Eye (tissue), 1 donor: ENCODE measurements at regions not wholly inside any gene's neighbourhood (a gene's known extent, or its start where the extent isn't known, plus 50 kb on each side); places are given as distances from the start of the nearest gene placed in this dataset.
A peak's percentile ranks its signal among the peaks of the same experiment; 100 is the strongest.
"Not testable (repeated sequence)": the region's sequence is repeated elsewhere in the genome, so short reads cannot be mapped to it uniquely, and the experiment has no call there.

Experiments
- DNase-seq: peaks from one replicate; pipeline ENCODE4 v3.0.0-alpha.2; 2015

- no peak for DNase-seq
Observed at GRCh38 chr12:125836647-125837046, 771.4 kb downstream of the AACS start.

- DNase-seq, result no peak
Observed at GRCh38 chr12:125841332-125841731, 776.1 kb downstream of the AACS start.

DNA sequence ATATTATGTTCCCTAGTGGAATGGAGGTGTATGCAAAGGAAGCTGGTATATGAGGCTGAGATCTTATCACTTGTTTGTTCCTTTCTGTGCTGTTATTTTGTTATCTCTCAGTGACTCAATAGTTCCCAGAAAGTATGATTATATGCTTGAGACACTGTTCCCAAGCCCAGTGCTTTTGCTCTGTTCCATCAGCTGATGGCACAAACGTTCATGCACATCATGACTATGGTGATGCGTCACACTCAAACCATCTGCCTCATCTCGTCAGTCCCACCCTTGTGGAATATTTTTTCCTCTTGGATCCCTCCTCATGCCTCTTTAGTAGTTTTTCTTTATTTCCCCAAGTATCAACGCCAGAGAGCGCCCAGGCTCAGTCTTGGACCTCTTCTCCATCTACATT lies 786.9 kb downstream of the AACS start:
- no peak for DNase-seq

DNA sequence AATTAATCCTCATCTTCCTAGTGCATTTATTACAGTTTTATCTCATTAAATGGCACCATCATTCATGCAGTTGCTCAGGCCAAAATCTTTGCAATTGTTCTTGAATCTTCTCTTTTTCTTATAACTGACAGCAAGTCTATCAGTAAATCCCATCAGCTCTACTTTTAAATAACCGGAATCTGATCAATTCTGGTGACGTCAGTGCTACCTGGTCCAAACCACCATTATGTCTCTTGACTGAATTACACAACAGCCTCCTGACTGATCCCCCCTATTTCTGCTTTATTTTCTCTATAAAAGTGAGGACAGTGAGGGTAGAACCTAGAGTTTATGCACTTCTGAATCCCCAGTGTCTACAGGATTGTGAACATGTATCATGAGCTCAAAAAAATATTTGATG lies 787.4 kb downstream of the AACS start:
- DNase-seq, result no peak

DNA sequence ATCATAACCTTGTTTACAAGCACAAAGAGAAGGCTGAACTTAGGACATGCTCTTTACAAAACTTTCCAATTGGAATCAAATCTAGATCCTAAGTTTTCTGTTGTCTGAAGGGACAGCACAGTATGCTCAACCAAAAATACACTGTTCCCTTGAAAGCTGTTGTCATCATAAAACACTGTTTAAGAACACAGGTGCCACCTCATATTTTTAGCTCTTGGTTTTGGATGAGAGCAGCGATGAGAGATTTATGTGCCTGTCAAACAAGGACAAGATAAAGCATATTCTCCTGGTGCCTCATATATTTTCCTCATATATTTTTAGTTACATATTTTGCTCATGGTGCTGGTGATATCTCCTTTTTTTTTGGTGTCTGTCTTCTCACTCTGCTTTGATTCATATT lies 788.4 kb downstream of the AACS start:
- no peak for DNase-seq

- peak; percentile 30 for DNase-seq
Observed at GRCh38 chr12:125856366-125856765, 791.1 kb downstream of the AACS start.

DNA sequence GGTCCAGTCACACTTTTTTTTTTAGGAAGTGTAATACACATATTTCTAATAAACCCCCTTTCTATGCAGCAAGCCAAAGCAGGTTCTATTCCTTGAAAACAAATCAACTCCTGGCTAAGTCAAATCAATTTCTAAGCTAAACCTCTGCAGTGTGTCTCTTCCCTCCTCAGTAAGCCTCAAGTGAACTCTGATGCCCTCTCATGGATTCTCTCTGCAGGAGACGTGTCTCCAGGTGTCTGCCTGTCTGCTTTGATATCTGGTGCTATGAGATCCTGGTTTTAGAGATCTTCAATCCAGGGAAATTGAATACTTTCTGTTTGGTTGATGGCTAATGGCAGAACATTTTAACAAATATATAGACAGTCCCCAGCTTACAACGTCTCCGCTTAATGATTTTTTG lies 791.7 kb downstream of the AACS start:
- peak; percentile 22 for DNase-seq

- no peak for DNase-seq
Observed at GRCh38 chr12:125860672-125861288, 795.5 kb downstream of the AACS start.

DNA sequence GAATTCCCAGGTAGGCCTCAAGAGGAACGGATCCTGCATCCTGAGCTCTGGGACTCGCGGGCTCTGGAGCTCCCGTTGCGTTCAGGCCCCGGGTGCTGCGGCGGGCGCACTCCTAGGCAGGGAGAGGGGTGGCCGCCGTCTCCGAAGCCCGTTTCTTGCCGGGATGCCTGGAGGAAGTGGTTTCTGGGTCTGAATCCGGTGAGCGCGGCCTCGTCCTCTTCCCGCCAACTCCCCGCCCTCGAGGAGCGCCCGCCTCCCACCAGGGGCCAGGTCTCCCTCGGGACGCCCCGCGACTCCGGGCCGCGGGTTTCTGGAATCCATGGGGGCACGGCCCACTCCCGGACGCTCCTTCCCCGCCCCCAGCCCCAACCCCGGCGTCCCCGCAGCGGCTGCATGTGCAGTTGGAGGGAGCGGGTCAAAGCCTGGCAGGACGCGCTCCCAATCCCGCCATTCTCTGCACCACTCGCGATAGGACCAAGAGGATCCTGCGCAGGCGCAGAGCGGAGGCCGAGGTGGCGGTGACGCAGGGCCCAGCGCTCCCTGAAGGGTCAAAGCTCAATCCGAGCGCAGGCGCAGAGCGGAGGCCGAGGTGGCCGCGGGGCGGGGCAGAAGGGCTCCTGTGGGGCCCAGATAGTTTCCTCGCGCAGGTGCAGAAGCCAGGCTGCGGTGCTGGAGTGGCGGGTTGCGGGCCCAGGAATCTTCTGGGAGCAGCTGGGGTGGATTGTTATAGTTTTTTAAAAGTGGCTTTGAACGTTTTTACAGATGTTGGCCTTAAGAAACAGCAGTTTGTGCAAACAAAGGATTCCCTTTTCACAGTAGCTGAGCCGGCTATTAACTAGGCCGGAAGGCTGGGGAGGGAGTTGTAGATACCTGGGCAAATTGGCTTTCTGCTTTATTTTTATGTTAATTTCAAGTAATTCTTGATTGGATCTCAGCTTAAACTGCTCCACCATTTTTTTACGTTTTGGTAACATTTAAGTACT lies 796.4 kb downstream of the AACS start:
- DNase-seq, result peak; percentile 67

GRCh38 chr12:125865236-125865635 lies 800.0 kb downstream of the AACS start:
- not testable (repeated sequence) for DNase-seq

DNA sequence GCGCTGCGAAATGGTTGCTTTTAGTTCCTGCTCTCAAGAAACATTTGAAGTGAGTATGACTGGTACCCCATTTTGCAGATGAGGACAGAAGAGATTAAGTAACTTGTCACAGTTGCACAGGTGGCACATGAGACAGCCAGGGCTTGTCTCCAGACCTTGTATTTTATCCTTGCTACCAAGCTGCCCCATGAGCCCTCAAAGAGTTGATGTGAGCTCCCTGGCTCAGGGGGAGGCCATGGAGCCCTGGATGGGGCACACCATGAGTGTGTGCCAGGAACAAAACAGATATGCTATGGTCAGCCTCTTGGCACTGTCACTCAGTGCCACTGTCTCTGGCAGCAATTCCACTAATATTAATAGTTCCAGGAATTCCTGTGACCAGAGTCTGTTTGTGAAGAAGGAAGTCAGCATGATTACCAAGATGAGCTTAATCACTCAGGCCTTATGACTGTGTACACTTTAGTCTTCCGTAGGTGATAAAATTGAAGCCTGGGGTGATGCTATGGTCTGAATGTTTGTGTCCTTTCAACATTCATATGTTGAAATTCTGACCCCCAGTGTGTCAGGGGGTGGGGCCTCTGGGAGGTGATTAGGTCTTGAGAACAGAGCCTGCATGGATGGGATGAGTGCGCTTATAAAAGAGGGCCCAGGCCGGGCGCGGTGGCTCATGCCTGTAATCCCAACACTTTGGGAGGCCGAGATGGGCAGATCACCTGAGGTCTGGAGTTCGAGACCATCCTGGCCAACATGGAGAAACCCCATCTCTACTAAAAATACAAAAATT lies 806.8 kb downstream of the AACS start:
- no peak for DNase-seq

DNA sequence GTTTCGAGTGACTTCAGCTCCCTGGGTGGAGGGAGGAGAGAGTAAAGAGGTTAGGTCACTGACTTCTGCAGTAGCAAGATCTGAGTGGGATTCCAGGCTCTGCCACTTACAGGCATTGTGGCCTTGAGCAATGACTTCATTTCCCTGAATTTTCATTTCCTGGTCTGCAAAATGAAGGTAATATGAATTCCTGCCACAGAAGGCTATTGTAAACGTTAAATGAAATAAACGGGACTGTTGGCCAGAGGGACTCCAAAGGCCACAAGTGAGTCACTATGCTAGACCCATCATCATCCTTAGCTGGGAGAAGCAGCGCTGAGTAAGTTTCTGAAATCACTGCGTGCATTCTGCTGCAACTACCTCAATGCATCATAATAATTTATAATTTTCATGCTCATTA lies 807.8 kb downstream of the AACS start:
- DNase-seq, result no peak

GRCh38 chr12:125878483-125878882 lies 813.2 kb downstream of the AACS start:
- no peak for DNase-seq

DNA sequence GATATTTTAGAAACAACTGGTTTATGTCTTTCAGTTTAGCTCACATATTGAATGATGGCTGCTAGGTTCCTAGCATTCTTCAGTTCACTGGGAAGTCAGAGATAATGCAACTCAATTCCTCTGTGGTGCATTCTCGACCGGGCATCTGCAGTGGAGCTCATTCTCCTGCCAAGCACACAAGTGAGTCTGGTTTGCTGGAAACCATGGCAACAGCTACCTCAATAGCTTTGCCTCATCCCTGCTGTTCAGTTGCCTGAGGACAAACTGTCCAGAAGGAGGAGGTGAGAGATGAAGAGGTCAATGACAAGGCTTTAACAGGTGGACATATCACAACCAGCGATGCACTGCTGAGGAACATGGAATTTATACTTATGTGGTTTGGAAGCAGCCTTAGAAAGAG lies 816.9 kb downstream of the AACS start:
- peak; percentile 65 for DNase-seq

DNA sequence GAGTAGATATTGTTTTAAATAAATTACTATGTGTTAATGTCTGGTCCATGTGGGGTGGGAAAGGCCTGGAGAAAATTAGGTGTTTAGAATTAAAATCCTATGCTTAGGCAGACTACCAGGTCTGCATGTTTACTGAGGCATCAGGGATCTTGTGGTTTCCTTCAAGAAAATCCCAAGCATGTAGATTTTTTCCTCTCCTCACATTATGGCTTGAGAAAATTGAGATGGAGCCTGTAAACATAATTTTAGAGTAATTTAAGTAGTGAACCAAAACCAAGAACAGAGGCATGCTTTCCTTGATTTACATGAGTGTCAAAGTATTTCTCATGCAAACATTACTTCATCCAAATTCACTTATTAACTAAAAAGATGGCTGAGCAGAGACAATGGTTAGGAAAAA lies 823.7 kb downstream of the AACS start:
- DNase-seq, result no peak

GRCh38 chr12:125889742-125890141 lies 824.5 kb downstream of the AACS start:
- no peak for DNase-seq

DNA sequence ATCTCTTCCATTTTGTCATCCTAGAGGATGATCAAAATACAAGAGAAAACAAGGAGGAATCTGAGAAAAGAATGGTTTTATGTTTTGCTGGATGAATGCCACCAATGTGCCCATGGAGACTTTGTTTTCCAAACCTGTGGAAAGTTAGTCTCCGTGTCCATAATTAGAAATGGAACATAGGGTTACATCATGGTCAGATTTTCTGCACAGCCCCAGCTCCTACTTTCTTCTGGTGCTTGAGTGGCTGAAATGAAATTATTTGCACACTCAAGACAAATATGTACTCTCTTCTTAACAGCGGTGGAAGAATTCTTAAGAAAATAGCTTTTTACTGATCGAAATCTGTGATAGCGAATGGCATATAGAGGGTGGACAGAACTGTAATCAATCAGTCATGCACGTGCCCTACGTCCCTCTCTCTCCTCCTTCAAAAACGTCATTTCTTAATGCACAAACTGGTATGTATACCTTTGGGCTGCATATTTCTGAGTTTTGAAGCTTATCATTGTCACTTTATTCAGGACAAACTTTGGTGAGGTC lies 825.2 kb downstream of the AACS start:
- no peak for DNase-seq

GRCh38 chr12:125890971-125891370 lies 825.7 kb downstream of the AACS start:
- peak; percentile 19 for DNase-seq

DNA sequence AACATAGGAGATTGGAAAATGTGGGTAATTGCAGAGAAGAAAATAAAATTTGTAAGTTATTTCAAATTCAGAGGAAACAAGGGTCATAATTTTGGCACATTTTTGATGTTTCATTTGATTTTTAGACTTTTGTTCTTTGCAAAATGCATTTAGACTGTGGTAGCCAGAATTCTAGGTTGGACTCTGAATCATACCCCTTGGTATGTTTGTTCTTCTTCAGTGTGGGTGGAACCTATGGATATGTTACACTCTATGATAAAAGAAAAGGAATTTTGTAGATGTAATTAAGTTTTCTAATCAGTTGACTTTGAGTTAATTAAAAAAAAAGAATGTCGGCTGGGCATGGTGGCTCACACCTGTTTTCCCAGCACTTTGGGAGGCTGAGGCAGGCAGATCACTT lies 827.0 kb downstream of the AACS start:
- no peak for DNase-seq

DNA sequence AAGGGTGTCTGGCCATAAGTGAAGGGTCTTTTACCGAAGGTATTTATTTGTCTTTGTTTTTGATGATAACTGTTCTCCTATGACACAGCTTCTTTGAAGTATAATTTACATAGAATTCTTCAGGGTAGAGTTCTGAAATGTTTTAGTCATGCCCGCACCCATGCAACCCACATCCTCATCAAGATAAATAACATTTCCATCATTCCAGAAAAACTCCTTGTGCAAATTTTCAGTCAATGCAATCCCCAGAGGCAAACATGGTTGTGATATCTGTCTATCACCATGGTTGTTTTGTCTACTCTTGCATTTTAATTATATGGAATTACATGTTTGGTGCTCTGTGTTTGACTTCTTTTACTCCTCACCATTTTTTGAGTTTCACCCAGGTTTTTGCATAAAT lies 837.8 kb downstream of the AACS start:
- DNase-seq, result no peak

- no peak for DNase-seq
Observed at GRCh38 chr12:125907351-125907750, 842.1 kb downstream of the AACS start.

DNA sequence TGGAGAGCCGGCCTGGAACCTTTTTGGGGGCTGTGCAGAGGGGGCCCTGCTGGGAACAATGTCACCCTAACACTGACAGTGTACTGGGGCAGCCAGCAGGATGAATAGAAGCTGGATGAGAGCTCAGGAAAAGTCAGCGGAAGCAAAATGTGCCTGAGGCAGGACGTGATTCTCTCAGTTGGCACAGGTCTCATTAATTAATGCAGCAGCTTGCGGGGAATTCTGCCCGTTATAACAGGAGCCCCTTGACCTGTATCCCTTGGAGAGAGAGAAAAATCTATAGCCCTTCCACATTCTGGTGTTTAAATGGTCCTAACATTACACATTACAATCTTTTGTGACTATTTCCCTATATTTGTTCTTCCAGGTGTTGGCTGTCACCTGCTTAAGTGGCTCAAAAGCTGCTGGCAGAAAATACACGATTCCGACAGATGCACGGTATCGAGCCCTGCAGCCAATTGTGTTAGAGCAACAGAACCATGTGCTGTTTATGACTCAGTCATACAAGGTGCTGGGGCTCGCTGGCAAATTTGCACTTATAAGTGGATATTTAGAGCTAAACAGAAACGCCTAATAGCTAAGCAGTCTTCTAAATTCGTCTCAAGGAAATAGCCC lies 854.7 kb downstream of the AACS start:
- peak; percentile 1 for DNase-seq

- DNase-seq, result no peak
Observed at GRCh38 chr12:125922330-125922729, 857.1 kb downstream of the AACS start.
